ENCODE measurements at regions not wholly inside any gene's neighbourhood (a gene's known extent, or its start where the extent isn't known, plus 50 kb on each side); places are given as distances from the start of the nearest gene placed in this dataset.

GRCh38 chr3:188077160-188077799, 76.7 kb upstream of the LPP start:
- no peak for DNase-seq

GRCh38 chr3:188080091-188080490, 73.9 kb upstream of the LPP start:
- no peak for DNase-seq

GRCh38 chr3:188082031-188082430, 71.9 kb upstream of the LPP start:
- no peak for DNase-seq

- no peak for DNase-seq
Observed at GRCh38 chr3:188082450-188082849, 71.5 kb upstream of the LPP start.

- DNase-seq, result no peak
Observed at GRCh38 chr3:188083011-188083410, 70.9 kb upstream of the LPP start.

GRCh38 chr3:188084752-188085583, 69.0 kb upstream of the LPP start:
- DNase-seq, result no peak

- DNase-seq, result no peak
Observed at GRCh38 chr3:188085584-188086560, 68.1 kb upstream of the LPP start.

- no peak for DNase-seq
Observed at GRCh38 chr3:188088948-188089685, 64.8 kb upstream of the LPP start.

- DNase-seq, result peak; percentile 12
Observed at GRCh38 chr3:188090620-188091309, 63.2 kb upstream of the LPP start.

GRCh38 chr3:188091746-188092145, 62.2 kb upstream of the LPP start:
- DNase-seq, result no peak

GRCh38 chr3:188092648-188093047, 61.3 kb upstream of the LPP start:
- DNase-seq, result no peak

- DNase-seq, result no peak
Observed at GRCh38 chr3:188095431-188095830, 58.5 kb upstream of the LPP start.

GRCh38 chr3:188097791-188098190, 56.2 kb upstream of the LPP start:
- DNase-seq, result no peak

GRCh38 chr3:188099907-188100306, 54.0 kb upstream of the LPP start:
- DNase-seq, result no peak

- DNase-seq, result no peak
Observed at GRCh38 chr3:188102861-188103547, 51.0 kb upstream of the LPP start.

- DNase-seq, result no peak
Observed at GRCh38 chr3:188104050-188104449, 49.9 kb upstream of the LPP start.

All from SHP77 treated with DMSO at 0.1 percent for 48 hours (cell line).